ENCODE measurements at regions not wholly inside any gene's neighbourhood (a gene's known extent, or its start where the extent isn't known, plus 50 kb on each side); places are given as distances from the start of the nearest gene placed in this dataset.
"Not testable (repeated sequence)": the region's sequence is repeated elsewhere in the genome, so short reads cannot be mapped to it uniquely, and the experiment has no call there.

DNA sequence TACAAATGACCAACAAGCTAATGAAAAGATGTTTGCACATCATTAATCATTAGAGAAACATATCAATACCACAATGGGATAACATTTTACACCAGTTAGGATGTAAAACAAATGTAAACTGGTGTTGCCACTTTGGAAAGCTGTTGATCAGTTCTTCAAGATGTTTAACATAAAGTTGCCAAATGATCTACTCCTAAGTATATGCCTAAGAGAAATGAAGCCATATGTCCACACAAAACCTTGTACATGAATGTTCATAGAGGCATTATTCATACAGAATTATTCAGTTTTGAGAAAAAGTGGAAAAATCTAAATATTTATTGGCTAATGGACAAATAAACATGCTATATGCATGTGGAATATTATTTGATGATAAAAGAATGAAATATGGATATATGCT, 136.9 kb upstream of the KITLG start:
- TF ChIP-seq, protein P1, sequence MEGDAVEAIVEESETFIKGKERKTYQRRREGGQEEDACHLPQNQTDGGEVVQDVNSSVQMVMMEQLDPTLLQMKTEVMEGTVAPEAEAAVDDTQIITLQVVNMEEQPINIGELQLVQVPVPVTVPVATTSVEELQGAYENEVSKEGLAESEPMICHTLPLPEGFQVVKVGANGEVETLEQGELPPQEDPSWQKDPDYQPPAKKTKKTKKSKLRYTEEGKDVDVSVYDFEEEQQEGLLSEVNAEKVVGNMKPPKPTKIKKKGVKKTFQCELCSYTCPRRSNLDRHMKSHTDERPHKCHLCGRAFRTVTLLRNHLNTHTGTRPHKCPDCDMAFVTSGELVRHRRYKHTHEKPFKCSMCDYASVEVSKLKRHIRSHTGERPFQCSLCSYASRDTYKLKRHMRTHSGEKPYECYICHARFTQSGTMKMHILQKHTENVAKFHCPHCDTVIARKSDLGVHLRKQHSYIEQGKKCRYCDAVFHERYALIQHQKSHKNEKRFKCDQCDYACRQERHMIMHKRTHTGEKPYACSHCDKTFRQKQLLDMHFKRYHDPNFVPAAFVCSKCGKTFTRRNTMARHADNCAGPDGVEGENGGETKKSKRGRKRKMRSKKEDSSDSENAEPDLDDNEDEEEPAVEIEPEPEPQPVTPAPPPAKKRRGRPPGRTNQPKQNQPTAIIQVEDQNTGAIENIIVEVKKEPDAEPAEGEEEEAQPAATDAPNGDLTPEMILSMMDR (conservative IDR thresholded peaks at IDR 0.05; ENCODE audit: control insufficient read depth, insufficient read depth, low read depth, low read length): no peak
- DNase-seq (ENCODE audit: low read depth): no peak
- no peak overlapping the region for H3K4me3 ChIP-seq (ENCODE audit: control insufficient read depth, low read depth, low read length)

DNA sequence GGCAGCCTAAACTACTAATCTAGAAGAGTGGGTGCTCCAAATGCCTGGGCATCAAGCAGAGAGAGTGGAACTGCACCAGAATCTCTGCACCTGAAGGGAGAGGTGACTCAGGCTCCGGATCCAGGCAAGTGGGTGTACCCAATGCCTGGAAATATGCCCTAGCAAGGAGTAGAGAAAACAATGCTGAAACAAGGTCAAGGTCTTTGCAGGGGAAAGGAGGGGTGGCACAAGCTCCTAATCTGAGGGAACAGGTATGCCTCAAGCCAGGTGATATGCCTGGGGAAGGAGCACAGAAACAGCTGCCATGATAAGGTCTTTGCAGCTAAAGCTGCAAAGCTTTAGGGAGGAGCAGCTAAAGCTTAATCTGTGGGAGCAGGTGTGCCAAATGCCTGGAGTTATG, 136.0 kb upstream of the KITLG start:
- DNase-seq (ENCODE audit: low read depth): no peak
- H3K4me3 ChIP-seq (ENCODE audit: control insufficient read depth, low read depth, low read length): no peak overlapping the region
- TF ChIP-seq, protein P1 (conservative IDR thresholded peaks at IDR 0.05; ENCODE audit: control insufficient read depth, insufficient read depth, low read depth, low read length): no peak

DNA sequence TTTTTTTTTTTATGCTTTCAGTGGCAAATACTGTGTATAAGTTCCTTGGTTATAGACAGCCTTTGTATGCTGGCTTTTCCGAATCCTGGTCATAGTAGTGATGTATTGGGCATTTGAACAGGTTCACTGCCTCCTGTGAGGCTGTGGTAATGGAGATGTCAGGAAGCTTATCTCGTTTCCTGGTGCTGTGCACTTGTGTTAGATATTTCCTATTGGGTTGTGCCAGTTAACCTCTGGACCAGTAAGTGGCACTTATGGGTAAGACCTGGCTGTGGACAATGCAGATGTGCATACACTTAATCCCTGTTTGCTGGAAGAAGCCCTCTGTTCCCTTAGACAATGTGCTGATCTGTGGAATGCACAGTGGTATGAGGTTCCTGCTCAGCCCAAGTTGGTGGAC, 135.4 kb upstream of the KITLG start:
- H3K4me3 ChIP-seq (ENCODE audit: control insufficient read depth, low read depth, low read length): no peak overlapping the region
- TF ChIP-seq, protein P1 (conservative IDR thresholded peaks at IDR 0.05; ENCODE audit: control insufficient read depth, insufficient read depth, low read depth, low read length): no peak
- DNase-seq (ENCODE audit: low read depth): no peak

DNA sequence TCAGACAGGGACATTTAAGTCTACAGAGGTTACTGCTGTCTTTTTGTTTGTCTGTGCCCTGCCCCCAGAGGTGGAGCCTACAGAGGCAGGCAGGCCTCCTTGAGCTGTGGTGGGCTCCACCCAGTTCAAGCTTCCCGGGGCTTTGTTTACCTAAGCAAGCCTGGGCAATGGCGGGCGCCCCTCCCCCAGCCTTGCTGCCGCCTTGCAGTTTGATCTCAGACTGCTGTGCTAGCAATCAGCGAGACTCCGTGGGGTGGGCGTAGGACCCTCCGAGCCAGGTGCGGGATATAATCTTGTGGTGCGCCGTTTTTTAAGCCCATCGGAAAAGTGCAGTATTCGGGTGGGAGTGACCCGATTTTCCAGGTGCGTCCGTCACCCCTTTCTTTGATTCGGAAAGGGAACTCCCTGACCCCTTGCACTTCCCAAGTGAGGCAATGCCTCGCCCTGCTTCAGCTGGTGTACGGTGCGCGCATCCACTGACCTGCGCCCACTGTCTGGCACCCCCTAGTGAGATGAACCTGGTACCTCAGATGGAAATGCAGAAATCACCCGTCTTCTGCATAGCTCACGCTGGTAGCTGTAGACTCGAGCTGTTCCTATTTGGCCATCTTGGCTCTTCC, 134.1 kb upstream of the KITLG start:
- H3K4me3 ChIP-seq (ENCODE audit: control insufficient read depth, low read depth, low read length); DNase-seq (ENCODE audit: low read depth): not testable (repeated sequence)

DNA sequence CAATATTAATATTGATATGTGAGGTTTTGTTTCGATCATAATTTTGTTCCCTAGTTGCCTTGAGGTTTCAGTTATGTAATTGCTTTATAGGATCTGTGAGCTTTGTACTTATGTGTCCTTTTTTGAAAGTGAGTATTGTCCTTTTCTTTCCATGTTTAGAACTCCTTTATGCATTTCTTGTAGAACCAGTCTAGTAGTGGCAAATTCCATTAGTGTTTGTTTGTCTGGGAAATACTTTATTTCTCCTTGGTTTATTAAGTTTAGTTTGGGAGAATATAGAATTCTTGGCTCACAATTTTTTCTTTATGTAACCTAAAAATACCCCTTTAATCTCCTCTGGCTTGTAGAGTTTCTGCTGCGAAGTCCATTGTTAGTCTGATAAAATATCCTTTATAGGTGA, 127.5 kb upstream of the KITLG start:
- DNase-seq (ENCODE audit: low read depth): no peak
- H3K4me3 ChIP-seq (ENCODE audit: control insufficient read depth, low read depth, low read length): no peak overlapping the region
- TF ChIP-seq, protein P1 (conservative IDR thresholded peaks at IDR 0.05; ENCODE audit: control insufficient read depth, insufficient read depth, low read depth, low read length): no peak

DNA sequence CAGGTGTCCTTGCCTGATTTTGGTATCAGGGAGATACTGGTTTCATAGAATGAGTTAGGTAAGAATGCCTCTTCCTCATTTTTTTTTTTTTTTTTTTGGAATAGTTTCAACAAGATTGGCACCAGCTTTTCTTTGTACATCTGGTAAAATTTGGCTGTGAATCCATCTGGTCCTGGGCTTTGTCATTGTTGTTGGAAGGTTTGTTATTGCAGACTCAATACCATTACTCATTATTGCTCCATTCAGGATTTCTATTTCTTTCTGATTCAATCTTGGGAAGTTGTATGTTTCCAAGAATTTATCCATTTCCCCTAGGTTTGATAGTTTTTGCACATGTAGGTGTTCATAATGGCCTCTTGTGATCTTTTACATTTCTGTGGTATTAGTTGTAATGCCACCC, 126.0 kb upstream of the KITLG start:
- peak; percentile 51 for DNase-seq (ENCODE audit: low read depth)
- no peak overlapping the region for H3K4me3 ChIP-seq (ENCODE audit: control insufficient read depth, low read depth, low read length)
- TF ChIP-seq, protein P1 (conservative IDR thresholded peaks at IDR 0.05; ENCODE audit: control insufficient read depth, insufficient read depth, low read depth, low read length): no peak

DNA sequence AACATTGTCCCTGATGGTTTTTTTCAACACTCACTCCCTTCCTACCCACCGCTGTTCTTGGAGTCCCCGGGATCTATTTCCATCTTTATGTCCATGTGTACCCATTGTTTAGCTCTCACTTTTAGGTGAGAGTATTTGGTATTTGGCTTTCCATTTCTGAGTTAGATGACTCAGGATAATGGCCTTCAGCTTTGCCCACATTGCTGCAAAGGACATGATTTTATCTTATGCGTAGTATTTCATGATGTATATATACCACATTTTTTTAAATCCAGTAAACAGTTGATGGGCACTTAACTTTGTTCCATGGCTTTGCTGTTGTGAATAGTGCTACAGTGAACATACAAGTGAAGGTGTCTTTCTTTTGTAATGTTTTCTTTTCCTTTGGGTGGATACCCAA, 123.5 kb upstream of the KITLG start:
- DNase-seq (ENCODE audit: low read depth): no peak
- TF ChIP-seq, protein P1 (conservative IDR thresholded peaks at IDR 0.05; ENCODE audit: control insufficient read depth, insufficient read depth, low read depth, low read length): no peak

More for the DNA sequence above, 123.5 kb upstream of the KITLG start:
- no peak overlapping the region for H3K4me3 ChIP-seq (ENCODE audit: control insufficient read depth, low read depth, low read length)

All from fibroblast of mammary gland (primary cell).